ENCODE measurements at regions not wholly inside any gene's neighbourhood (a gene's known extent, or its start where the extent isn't known, plus 50 kb on each side); places are given as distances from the start of the nearest gene placed in this dataset.

- Mint-ChIP-seq H3K27ac (no peak overlapping the region), H3K9me3 (peaks cover 32% of the 10 kb centered on the region), H3K4me1 (ENCODE audit: low read depth) (no peaks in the 10 kb centered on the region), H3K4me3 (no peak overlapping the region), H3K36me3 (ENCODE audit: low read depth) (no peaks in the 10 kb centered on the region), H3K27me3 (no peaks in the 10 kb centered on the region)
- Histone ChIP-seq H3K27me3 (ENCODE audit: control insufficient read depth in 1 of 2, insufficient read depth in 2 of 2, low read length in 2 of 2) (no peaks in the 10 kb centered on the region), H3K4me3 (ENCODE audit: low read length) (no peak overlapping the region), H3K27ac (ENCODE audit: low read depth in 1 of 2, low read length in 2 of 2) (no peak overlapping the region), H3K4me1 (ENCODE audit: insufficient read depth, low read length) (no peaks in the 10 kb centered on the region), H3K9me3 (ENCODE audit: control insufficient read depth in 1 of 2, insufficient read depth in 1 of 2, low read length in 2 of 2) (peaks cover 7 to 8% of the 10 kb centered on the region in 2 experiments), H3K36me3 (ENCODE audit: insufficient read depth, low read length) (no peaks in the 10 kb centered on the region)
- intact Hi-C loops (cut with DNase I, micrococcal nuclease): no loop called here
- DNase-seq (no peak), ATAC-seq (ENCODE audit: poor library complexity) (no peak)
- TF ChIP-seq CTCF (IDR thresholded peaks at IDR 0.05): no peak
- POLR2A ChIA-PET: no interaction called here
- CTCF ChIA-PET: no interaction called here
Measured at GRCh38 chr1:79885101-79885500, 878.6 kb upstream of the ADGRL4 start.

- Mint-ChIP-seq H3K27me3 (no peaks in the 10 kb centered on the region), H3K9me3 (peaks cover 14% of the 10 kb centered on the region), H3K36me3 (ENCODE audit: low read depth) (no peaks in the 10 kb centered on the region), H3K4me1 (ENCODE audit: low read depth) (no peaks in the 10 kb centered on the region), H3K27ac (no peak overlapping the region), H3K4me3 (no peak overlapping the region)
- Histone ChIP-seq H3K36me3 (ENCODE audit: insufficient read depth, low read length) (no peaks in the 10 kb centered on the region), H3K27ac (ENCODE audit: low read depth in 1 of 2, low read length in 2 of 2) (no peak overlapping the region), H3K4me3 (ENCODE audit: low read length) (no peak overlapping the region), H3K27me3 (ENCODE audit: control insufficient read depth in 1 of 2, insufficient read depth in 2 of 2, low read length in 2 of 2) (no peaks in the 10 kb centered on the region), H3K4me1 (ENCODE audit: insufficient read depth, low read length) (no peaks in the 10 kb centered on the region), H3K9me3 (ENCODE audit: control insufficient read depth in 1 of 2, insufficient read depth in 1 of 2, low read length in 2 of 2) (peaks cover 8 to 18% of the 10 kb centered on the region in 2 experiments)
- intact Hi-C loops (cut with DNase I, micrococcal nuclease): no loop called here
- DNase-seq: no peak
- CTCF ChIA-PET: no interaction called here
- ATAC-seq (ENCODE audit: poor library complexity): no peak
- POLR2A ChIA-PET: no interaction called here
- no peak for TF ChIP-seq CTCF (IDR thresholded peaks at IDR 0.05)
Measured at GRCh38 chr1:79877086-79877485, 870.6 kb upstream of the ADGRL4 start.

GRCh38 chr1:79875187-79875586 is 868.7 kb upstream of the ADGRL4 start:
- intact Hi-C loops (cut with DNase I, micrococcal nuclease): no loop called here
- no peak overlapping the region for H3K4me3 ChIP-seq (ENCODE audit: low read length)
- H3K27ac ChIP-seq (ENCODE audit: low read depth in 1 of 2, low read length in 2 of 2): no peak overlapping the region
- Mint-ChIP-seq H3K9me3 (peaks cover 6% of the 10 kb centered on the region), H3K27ac (no peak overlapping the region), H3K4me3 (no peak overlapping the region), H3K27me3 (no peaks in the 10 kb centered on the region), H3K4me1 (ENCODE audit: low read depth) (no peaks in the 10 kb centered on the region), H3K36me3 (ENCODE audit: low read depth) (no peaks in the 10 kb centered on the region)
- H3K36me3 ChIP-seq (ENCODE audit: insufficient read depth, low read length): no peaks in the 10 kb centered on the region
- peaks cover 8 to 18% of the 10 kb centered on the region in 2 experiments for H3K9me3 ChIP-seq (ENCODE audit: control insufficient read depth in 1 of 2, insufficient read depth in 1 of 2, low read length in 2 of 2)
- CTCF ChIA-PET: no interaction called here
- no peak for TF ChIP-seq CTCF (IDR thresholded peaks at IDR 0.05)
- ATAC-seq (ENCODE audit: poor library complexity) (no peak), DNase-seq (no peak)
- H3K4me1 ChIP-seq (ENCODE audit: insufficient read depth, low read length): no peaks in the 10 kb centered on the region
- POLR2A ChIA-PET: no interaction called here
- no peaks in the 10 kb centered on the region for H3K27me3 ChIP-seq (ENCODE audit: control insufficient read depth in 1 of 2, insufficient read depth in 2 of 2, low read length in 2 of 2)
